ENCODE measurements at regions not wholly inside any gene's neighbourhood (a gene's known extent, or its start where the extent isn't known, plus 50 kb on each side); places are given as distances from the start of the nearest gene placed in this dataset.

GRCh38 chr12:90366286-90366685, 588.7 kb downstream of the CCER1 start:
- Histone ChIP-seq H3K27me3 (replicated peaks in 1 of 7) (no peaks in the 10 kb centered on the region), H3K27ac (no peak overlapping the region), H3K4me1 (no peaks in the 10 kb centered on the region), H3K9me3 (no peaks in the 10 kb centered on the region), H3K4me3 (no peak overlapping the region), H3K36me3 (no peaks in the 10 kb centered on the region)
- intact Hi-C loops (cut with DNase I; ENCODE audit: low total_unique reads) = no loop called here
- TF ChIP-seq POLR2AphosphoS5 (IDR thresholded peaks at IDR 0.05) = no peak
- TF ChIP-seq CTCF (IDR thresholded peaks at IDR 0.05 in 8 of 11, conservative IDR thresholded peaks at IDR 0.05 in 3 of 11) = no peak
- TF ChIP-seq POLR2A (IDR thresholded peaks at IDR 0.05) = no peak
- 72 to 84% (median 80%) methylated on average over 2 of the region's 2 CpGs for WGBS, 5 donors
- no peak for DNase-seq

- no peaks in the 10 kb centered on the region for H3K27me3 ChIP-seq (replicated peaks in 1 of 7)
- no peaks in the 10 kb centered on the region for H3K36me3 ChIP-seq
- no peak for TF ChIP-seq POLR2AphosphoS5 (IDR thresholded peaks at IDR 0.05)
- no peak for TF ChIP-seq POLR2A (IDR thresholded peaks at IDR 0.05)
- no peak for TF ChIP-seq CTCF (IDR thresholded peaks at IDR 0.05 in 8 of 11, conservative IDR thresholded peaks at IDR 0.05 in 3 of 11)
- H3K9me3 ChIP-seq = no peaks in the 10 kb centered on the region
- intact Hi-C loops (cut with DNase I; ENCODE audit: low total_unique reads) = no loop called here
- H3K4me3 ChIP-seq = no peak overlapping the region
- H3K27ac ChIP-seq = no peak overlapping the region
- no peak for DNase-seq
- H3K4me1 ChIP-seq = no peaks in the 10 kb centered on the region
Measured at GRCh38 chr12:90360300-90360699, 594.7 kb downstream of the CCER1 start.

GRCh38 chr12:90355711-90356355, 599.1 kb downstream of the CCER1 start:
- Histone ChIP-seq H3K36me3 (no peaks in the 10 kb centered on the region), H3K27ac (no peak overlapping the region), H3K27me3 (replicated peaks in 1 of 7) (no peaks in the 10 kb centered on the region), H3K9me3 (peaks cover 0 to 11% (median 4%) of the 10 kb centered on the region in 8 donors), H3K4me1 (no peaks in the 10 kb centered on the region), H3K4me3 (no peak overlapping the region)
- DNase-seq = no peak
- WGBS, 5 donors = 84 to 92% (median 90%) methylated on average over 8 of the region's 8 CpGs
- intact Hi-C loops (cut with DNase I; ENCODE audit: low total_unique reads) = no loop called here
- TF ChIP-seq POLR2A (IDR thresholded peaks at IDR 0.05) = no peak
- TF ChIP-seq CTCF (IDR thresholded peaks at IDR 0.05 in 8 of 11, conservative IDR thresholded peaks at IDR 0.05 in 3 of 11) = no peak
- no peak for TF ChIP-seq POLR2AphosphoS5 (IDR thresholded peaks at IDR 0.05)

GRCh38 chr12:90343966-90344365, 611.0 kb downstream of the CCER1 start:
- no peak for DNase-seq
- no peak overlapping the region for H3K4me3 ChIP-seq
- TF ChIP-seq POLR2A (IDR thresholded peaks at IDR 0.05) (no peak), CTCF (IDR thresholded peaks at IDR 0.05 in 8 of 11, conservative IDR thresholded peaks at IDR 0.05 in 3 of 11) (no peak), POLR2AphosphoS5 (IDR thresholded peaks at IDR 0.05) (no peak)
- no peaks in the 10 kb centered on the region for H3K27me3 ChIP-seq (replicated peaks in 1 of 7)
- WGBS, 5 donors = 79 to 97% (median 94%) methylated on average over 2 of the region's 2 CpGs
- H3K9me3 ChIP-seq = no peaks in the 10 kb centered on the region
- no peaks in the 10 kb centered on the region for H3K4me1 ChIP-seq
- no peak overlapping the region for H3K27ac ChIP-seq
- intact Hi-C loops (cut with DNase I; ENCODE audit: low total_unique reads) = no loop called here
- H3K36me3 ChIP-seq = no peaks in the 10 kb centered on the region

Data from spleen (tissue), 11 donors.